Mesothelial cell of epicardium (in vitro differentiated cells): ENCODE measurements at regions not wholly inside any gene's neighbourhood (a gene's known extent, or its start where the extent isn't known, plus 50 kb on each side); places are given as distances from the start of the nearest gene placed in this dataset.

Experiments used
- DNase-seq, 2 experiments: peaks; one replicate each; pipeline ENCODE4 v3.0.0; 2021; ENCODE audit warnings: low spot score in 2 of 2; ENCODE audit not compliant: unreplicated experiment in 2 of 2
- H3K27ac Mint-ChIP-seq: 2 replicates; pipeline ENCODE4 v1.8.0; 2021; ENCODE audit warnings: mixed read lengths
- H3K27me3 Mint-ChIP-seq: 2 replicates; pipeline ENCODE4 v1.8.0; 2021; ENCODE audit warnings: low read depth, mixed read lengths
- H3K36me3 Mint-ChIP-seq: 2 replicates; pipeline ENCODE4 v1.8.0; 2021; ENCODE audit warnings: mixed read lengths
- H3K4me1 Mint-ChIP-seq: 2 replicates; pipeline ENCODE4 v1.8.0; 2021; ENCODE audit warnings: mixed read lengths
- H3K4me3 Mint-ChIP-seq: 2 replicates; pipeline ENCODE4 v1.8.0; 2021; ENCODE audit warnings: mild to moderate bottlenecking, moderate library complexity, mixed read lengths
- H3K9me3 Mint-ChIP-seq: 2 replicates; pipeline ENCODE4 v1.8.0; 2021; ENCODE audit warnings: mixed read lengths
- CTCF ChIP-seq: fragments of 200-600 bp; sonication (generic); IDR thresholded peaks from one replicate; pipeline ENCODE4 v1.5.0; 2021; ENCODE audit warnings: antibody characterized with exemption; ENCODE audit not compliant: unreplicated experiment

DNA sequence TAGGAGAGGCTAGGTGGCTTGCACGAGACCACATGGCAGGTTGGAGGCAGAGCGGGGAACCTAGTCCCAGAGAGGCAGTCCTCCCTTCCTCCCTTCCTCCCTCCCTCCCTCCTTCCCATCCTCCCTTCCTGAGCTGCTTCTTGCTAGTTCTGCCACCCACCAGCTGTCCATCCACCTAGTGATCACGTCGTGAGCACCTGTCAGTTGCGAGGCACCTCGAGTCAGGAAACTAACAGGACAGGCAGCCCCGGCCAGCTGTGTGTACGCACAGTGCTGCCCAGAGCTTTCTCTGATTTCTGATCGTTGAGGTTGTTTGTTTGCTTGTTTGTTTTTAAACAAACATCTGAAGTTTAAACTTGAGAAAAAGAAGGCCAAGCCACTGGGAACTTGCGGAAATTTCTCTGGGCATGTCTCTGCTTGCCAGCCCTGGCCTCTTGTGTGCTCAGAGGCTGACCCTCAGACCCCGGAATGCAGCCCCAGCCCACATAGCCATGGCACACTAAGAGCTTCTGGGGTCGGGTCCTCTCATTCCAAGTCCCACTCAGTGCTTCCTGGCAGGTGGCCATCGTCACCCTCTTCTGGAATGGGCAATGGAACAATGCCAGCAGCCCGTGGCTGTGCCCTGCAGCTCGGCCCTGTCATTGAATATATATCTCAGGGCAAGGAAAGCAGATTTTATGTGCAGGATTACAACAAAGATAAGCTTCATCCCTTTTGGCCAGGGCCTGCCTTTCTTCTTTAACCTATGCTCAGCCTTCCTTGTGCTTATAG lies 174.0 kb downstream of the KATNIP start:
- Mint-ChIP-seq H3K36me3 (peaks cover 46% of the 10 kb centered on the region), H3K27ac (peak overlapping the region; percentile 69), H3K4me1 (peaks cover 23% of the 10 kb centered on the region), H3K4me3 (no peak overlapping the region), H3K27me3 (no peaks in the 10 kb centered on the region), H3K9me3 (no peaks in the 10 kb centered on the region)
- no peak for DNase-seq
- TF ChIP-seq CTCF = no peak

DNA sequence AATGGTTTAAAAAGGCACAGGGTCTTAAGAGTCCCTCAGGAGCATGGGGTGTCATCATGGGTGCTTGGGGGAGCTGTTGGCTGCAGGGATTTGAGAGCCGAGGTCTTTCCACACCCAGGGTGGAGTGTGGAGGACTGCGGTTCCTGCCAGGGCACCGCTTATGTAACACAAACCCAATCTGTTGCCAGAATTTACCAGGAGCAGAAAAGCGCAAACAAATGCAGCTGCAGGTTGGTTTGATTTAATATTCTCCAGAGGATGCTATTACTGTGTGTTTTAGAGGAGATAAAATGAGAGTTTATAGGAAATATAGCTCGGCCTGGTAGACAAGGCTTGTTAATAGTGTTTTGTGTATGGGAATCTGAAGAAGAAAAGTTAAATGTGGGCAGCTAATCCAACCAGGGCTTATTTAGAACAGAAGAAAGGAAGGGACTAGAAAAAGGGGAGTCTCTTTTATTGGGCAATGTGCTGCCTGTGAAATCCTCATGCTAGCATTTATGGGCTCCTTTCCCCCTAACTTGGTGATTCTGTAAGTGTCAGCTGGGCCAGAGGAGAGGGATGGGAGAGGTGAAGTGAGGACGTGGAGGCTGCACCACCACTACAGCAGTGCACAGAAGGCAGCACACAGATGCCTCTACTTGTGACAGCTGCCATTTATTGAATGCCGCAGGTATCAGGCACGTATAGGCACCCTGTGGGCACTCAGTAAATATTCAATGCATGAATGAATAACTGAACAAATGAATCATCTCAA lies 174.7 kb downstream of the KATNIP start:
- H3K4me1 Mint-ChIP-seq = peaks cover 23% of the 10 kb centered on the region
- TF ChIP-seq CTCF = no peak
- peak overlapping the region; percentile 69 for H3K27ac Mint-ChIP-seq
- H3K27me3 Mint-ChIP-seq = no peaks in the 10 kb centered on the region
- H3K36me3 Mint-ChIP-seq = peaks cover 46% of the 10 kb centered on the region
- no peak for DNase-seq
- no peaks in the 10 kb centered on the region for H3K9me3 Mint-ChIP-seq
- no peak overlapping the region for H3K4me3 Mint-ChIP-seq

DNA sequence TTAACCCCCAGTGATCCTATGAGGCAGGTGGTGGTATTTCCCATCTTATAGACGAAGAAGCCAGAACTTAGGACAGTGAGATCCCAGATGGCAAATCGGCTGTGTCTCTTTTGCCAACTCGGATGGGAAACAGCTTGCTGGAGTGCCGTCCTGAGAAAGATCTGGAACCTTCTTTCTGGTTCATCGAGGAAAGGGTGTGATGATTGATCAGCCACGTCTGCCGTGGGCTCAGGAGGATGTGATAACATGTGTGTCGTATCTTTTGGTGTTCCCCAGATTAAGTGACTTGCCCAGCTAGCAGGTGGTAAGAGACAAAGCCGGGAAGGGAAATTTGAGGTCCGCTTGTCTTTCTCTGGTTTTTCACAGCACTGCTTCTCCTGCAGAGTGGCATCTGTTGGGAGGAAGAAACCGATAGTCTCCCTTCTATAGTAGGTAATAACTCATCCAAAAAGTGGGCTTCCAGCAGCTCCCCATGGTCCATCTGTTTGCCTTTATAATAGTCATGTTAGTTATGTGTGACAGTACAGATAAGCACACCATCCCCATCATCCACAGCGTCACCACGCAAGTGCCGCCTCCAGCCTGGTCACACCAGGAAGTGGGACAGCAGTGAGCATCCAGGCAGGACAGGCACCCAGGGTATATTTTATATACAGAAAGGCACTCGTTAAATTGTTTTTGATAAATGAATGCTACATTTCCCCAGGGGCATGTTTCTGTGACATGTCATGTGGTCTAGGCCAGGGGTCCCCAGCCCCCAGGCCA lies 175.5 kb downstream of the KATNIP start:
- H3K27me3 Mint-ChIP-seq = no peaks in the 10 kb centered on the region
- H3K36me3 Mint-ChIP-seq = peaks cover 43% of the 10 kb centered on the region
- H3K4me1 Mint-ChIP-seq = peaks cover 22% of the 10 kb centered on the region
- DNase-seq = no peak
- H3K9me3 Mint-ChIP-seq = no peaks in the 10 kb centered on the region
- no peak overlapping the region for H3K4me3 Mint-ChIP-seq
- no peak for TF ChIP-seq CTCF
- H3K27ac Mint-ChIP-seq = no peak overlapping the region

DNA sequence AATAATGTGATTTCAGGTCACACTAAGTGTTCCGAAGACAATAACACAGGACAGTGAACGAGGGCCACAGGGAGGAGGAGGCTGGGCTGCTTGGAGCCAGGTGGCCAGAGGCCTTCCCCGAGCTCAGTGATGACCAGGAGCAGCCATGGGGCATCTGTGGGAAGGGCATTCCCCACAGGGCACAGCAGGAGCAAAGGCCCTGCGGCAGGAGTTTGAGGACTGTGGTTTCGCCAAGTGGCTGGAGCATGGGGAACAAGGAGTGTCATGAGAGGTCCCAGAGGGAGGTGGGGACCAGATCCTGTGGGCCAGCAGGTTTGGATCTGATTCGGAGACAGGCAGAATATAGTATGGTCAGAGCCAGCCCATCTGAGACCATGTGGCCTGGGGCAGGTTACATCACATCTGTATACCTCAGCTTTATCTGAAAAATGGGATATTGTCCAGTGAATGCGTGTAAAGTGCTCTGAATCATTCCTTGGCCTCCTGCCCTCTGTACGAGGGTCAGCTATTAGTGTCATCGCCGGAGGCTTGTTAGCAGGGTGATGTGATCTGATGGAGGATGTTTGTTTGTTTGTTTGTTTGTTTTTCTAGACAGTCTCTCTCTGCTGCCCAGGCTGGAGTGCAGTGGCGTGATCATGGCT lies 176.8 kb downstream of the KATNIP start:
- Mint-ChIP-seq H3K4me1 (peaks cover 13% of the 10 kb centered on the region), H3K4me3 (no peak overlapping the region), H3K9me3 (no peaks in the 10 kb centered on the region), H3K27me3 (no peaks in the 10 kb centered on the region), H3K36me3 (peaks cover 39% of the 10 kb centered on the region), H3K27ac (no peak overlapping the region)
- no peak for DNase-seq
- TF ChIP-seq CTCF = no peak

GRCh38 chr16:27727941-27728340 lies 178.0 kb downstream of the KATNIP start:
- Mint-ChIP-seq H3K9me3 (no peaks in the 10 kb centered on the region), H3K27me3 (no peaks in the 10 kb centered on the region), H3K36me3 (peaks cover 32% of the 10 kb centered on the region), H3K4me1 (peaks cover 13% of the 10 kb centered on the region), H3K4me3 (no peak overlapping the region), H3K27ac (no peak overlapping the region)
- no peak for TF ChIP-seq CTCF
- no peak for DNase-seq
